Testis (tissue), 2 donors: ENCODE measurements at regions not wholly inside any gene's neighbourhood (a gene's known extent, or its start where the extent isn't known, plus 50 kb on each side); places are given as distances from the start of the nearest gene placed in this dataset.

Source experiments
- POLR2A ChIP-seq: fragments of 450-650 bp; IDR thresholded peaks from one replicate; pipeline ENCODE4 v1.6.1; 2017; ENCODE audit warnings: antibody characterized with exemption, mild to moderate bottlenecking, moderate library complexity
- TF ChIP-seq, protein P1 (sequence below), 3 experiments: fragments of 450-650 bp in 2 of 3; fragments of 200-600 bp in 1 of 3; sonication (generic) in 1 of 3; IDR thresholded peaks; one replicate each; pipeline ENCODE4 v1.5.1; 2016 to 2019; ENCODE audit warnings: antibody characterized with exemption in 3 of 3, mild to moderate bottlenecking in 2 of 3, moderate library complexity in 1 of 3

DNA sequence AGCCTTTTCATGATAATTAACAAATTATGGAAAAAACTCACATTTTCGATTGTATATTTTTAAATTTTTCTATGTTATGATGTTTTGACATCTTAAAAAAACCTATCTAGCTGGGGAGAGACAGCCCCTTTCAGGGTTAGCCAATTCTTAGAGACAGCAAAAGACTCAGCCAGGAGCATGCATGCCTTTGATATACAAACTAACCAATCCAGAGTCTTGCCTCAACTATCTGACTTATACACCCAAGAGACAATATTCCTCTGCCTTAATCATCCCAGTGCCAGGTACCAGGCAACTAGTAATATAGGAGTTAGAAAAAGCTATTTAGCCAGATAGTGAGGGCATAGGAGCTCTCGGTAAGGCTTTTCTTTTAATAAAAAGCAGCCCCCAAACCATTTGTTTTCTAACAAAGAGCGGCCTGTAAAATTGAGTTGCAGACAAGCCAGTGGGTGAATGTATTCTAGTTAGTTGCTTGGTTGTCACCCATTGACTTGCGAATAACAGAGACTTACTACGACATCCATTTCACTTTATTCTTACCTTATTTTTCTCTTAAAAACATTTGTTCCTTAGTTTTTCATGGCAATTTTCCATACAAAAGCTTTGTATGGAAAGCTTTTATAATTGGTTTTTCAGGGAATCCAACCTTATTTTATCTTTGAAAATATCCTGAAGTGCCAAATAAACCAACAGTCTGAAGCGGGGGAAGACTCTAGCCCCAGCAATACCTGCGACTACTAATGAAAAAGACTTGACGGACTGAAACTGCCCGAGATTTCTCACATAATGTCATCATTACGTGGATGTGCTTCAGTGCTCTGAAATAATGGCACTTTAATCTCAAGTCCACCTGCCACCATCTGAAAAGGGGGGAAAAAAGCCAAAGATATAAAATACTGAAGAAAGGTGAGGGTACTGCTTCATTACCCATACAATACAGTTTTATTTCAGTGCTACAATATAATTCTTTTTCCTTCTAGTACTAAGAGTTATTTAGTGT lies 64.6 kb upstream of the ATP2C1 start:
- TF ChIP-seq, protein P1, sequence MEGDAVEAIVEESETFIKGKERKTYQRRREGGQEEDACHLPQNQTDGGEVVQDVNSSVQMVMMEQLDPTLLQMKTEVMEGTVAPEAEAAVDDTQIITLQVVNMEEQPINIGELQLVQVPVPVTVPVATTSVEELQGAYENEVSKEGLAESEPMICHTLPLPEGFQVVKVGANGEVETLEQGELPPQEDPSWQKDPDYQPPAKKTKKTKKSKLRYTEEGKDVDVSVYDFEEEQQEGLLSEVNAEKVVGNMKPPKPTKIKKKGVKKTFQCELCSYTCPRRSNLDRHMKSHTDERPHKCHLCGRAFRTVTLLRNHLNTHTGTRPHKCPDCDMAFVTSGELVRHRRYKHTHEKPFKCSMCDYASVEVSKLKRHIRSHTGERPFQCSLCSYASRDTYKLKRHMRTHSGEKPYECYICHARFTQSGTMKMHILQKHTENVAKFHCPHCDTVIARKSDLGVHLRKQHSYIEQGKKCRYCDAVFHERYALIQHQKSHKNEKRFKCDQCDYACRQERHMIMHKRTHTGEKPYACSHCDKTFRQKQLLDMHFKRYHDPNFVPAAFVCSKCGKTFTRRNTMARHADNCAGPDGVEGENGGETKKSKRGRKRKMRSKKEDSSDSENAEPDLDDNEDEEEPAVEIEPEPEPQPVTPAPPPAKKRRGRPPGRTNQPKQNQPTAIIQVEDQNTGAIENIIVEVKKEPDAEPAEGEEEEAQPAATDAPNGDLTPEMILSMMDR (IDR thresholded peaks at IDR 0.05): no peak
- TF ChIP-seq POLR2A: no peak
